Vagina (tissue), 2 donors: ENCODE measurements at regions not wholly inside any gene's neighbourhood (a gene's known extent, or its start where the extent isn't known, plus 50 kb on each side); places are given as distances from the start of the nearest gene placed in this dataset.

Source experiments
- DNase-seq, 2 donors: peaks; one replicate each; pipeline ENCODE4 v3.0.0-alpha.2; 2017; ENCODE audit errors: extremely low spot score in 2 of 2
- H3K27ac ChIP-seq: fragments of 200-600 bp; sonication (generic); one replicate; pipeline ENCODE4 v1.5.1; 2019
- H3K27me3 ChIP-seq: fragments of 200-600 bp; sonication (generic); one replicate; pipeline ENCODE4 v1.5.1; 2019
- H3K36me3 ChIP-seq, 2 donors: fragments of 200-600 bp; sonication (generic); one replicate each; pipeline ENCODE4 v1.5.1; 2017 to 2019
- H3K4me1 ChIP-seq: fragments of 200-600 bp; sonication (generic); one replicate; pipeline ENCODE4 v1.5.1; 2019
- H3K4me3 ChIP-seq, 2 donors: fragments of 200-600 bp; sonication (generic); 1 replicate in 1 of 2; 2 replicates in 1 of 2; pipeline ENCODE4 v1.5.1; 2016 to 2019
- H3K9me3 ChIP-seq: fragments of 200-600 bp; sonication (generic); one replicate; pipeline ENCODE4 v1.5.1; 2019
- POLR2A ChIP-seq, 2 donors: fragments of 450-650 bp; IDR thresholded peaks; one replicate each; pipeline ENCODE4 v1.6.1; 2017; ENCODE audit warnings: antibody characterized with exemption in 2 of 2, mild to moderate bottlenecking in 2 of 2, moderate library complexity in 2 of 2
- POLR2AphosphoS5 ChIP-seq, 2 donors: sonication (generic); formaldehyde crosslinking; IDR thresholded peaks; one replicate each; pipeline ENCODE4 v1.9.0; 2017; ENCODE audit warnings: antibody characterized with exemption in 2 of 2, mild to moderate bottlenecking in 2 of 2, low read depth in 1 of 2; ENCODE audit not compliant: insufficient read depth in 1 of 2
- intact Hi-C: fragments of 100-400 bp; cut with DNase I; formaldehyde crosslinking; loops from one replicate; pipeline ENCODE4 v1.15.1; 2023
- TF ChIP-seq, protein P1 (sequence below), 3 experiments: fragments of 450-650 bp in 2 of 3; fragments of 200-600 bp in 1 of 3; sonication (generic) in 1 of 3; IDR thresholded peaks; one replicate each; pipeline ENCODE4 v1.5.1; 2017 to 2019; ENCODE audit warnings: antibody characterized with exemption in 3 of 3, mild to moderate bottlenecking in 2 of 3, moderate library complexity in 2 of 3

- H3K4me1 ChIP-seq: no peaks in the 10 kb centered on the region
- DNase-seq: no peak
- TF ChIP-seq, protein P1, sequence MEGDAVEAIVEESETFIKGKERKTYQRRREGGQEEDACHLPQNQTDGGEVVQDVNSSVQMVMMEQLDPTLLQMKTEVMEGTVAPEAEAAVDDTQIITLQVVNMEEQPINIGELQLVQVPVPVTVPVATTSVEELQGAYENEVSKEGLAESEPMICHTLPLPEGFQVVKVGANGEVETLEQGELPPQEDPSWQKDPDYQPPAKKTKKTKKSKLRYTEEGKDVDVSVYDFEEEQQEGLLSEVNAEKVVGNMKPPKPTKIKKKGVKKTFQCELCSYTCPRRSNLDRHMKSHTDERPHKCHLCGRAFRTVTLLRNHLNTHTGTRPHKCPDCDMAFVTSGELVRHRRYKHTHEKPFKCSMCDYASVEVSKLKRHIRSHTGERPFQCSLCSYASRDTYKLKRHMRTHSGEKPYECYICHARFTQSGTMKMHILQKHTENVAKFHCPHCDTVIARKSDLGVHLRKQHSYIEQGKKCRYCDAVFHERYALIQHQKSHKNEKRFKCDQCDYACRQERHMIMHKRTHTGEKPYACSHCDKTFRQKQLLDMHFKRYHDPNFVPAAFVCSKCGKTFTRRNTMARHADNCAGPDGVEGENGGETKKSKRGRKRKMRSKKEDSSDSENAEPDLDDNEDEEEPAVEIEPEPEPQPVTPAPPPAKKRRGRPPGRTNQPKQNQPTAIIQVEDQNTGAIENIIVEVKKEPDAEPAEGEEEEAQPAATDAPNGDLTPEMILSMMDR (IDR thresholded peaks at IDR 0.05): no peak
- TF ChIP-seq POLR2AphosphoS5 (IDR thresholded peaks at IDR 0.05; ENCODE audit: insufficient read depth in 1 of 2, low read depth in 1 of 2) (no peak), POLR2A (IDR thresholded peaks at IDR 0.05) (no peak)
- no peak overlapping the region for H3K4me3 ChIP-seq
- H3K27me3 ChIP-seq: no peaks in the 10 kb centered on the region
- H3K27ac ChIP-seq: no peak overlapping the region
- H3K36me3 ChIP-seq: no peaks in the 10 kb centered on the region
- intact Hi-C loops: no loop called here
- no peaks in the 10 kb centered on the region for H3K9me3 ChIP-seq
These were observed 694.2 kb downstream of the BRINP3 start for GRCh38 chr1:189783456-189783855.

DNA sequence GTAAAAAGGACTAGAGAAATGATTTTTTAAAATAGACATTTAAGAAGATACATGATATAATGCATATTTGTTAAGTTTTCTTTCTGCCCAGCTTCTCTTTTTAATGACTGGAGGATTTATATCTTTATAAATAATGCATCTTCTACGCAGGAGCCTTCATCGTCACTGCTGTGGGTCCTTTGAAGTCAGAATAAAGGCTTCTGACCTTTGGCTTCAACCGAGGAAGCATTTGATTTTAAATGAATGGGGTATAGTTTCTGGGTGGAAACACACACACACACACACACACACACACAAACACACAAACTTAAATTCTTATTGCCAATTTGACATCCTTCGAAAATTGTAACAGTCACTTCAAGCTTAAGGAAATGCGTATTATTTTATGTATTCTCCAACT lies 690.9 kb downstream of the BRINP3 start:
- H3K4me1 ChIP-seq: no peaks in the 10 kb centered on the region
- intact Hi-C loops: no loop called here
- H3K4me3 ChIP-seq: no peak overlapping the region
- no peak for DNase-seq
- H3K27ac ChIP-seq: no peak overlapping the region
- H3K36me3 ChIP-seq: no peaks in the 10 kb centered on the region
- no peaks in the 10 kb centered on the region for H3K27me3 ChIP-seq
- H3K9me3 ChIP-seq: no peaks in the 10 kb centered on the region
- TF ChIP-seq, protein P1 (IDR thresholded peaks at IDR 0.05): no peak
- TF ChIP-seq POLR2A (IDR thresholded peaks at IDR 0.05) (no peak), POLR2AphosphoS5 (IDR thresholded peaks at IDR 0.05; ENCODE audit: insufficient read depth in 1 of 2, low read depth in 1 of 2) (no peak)

DNA sequence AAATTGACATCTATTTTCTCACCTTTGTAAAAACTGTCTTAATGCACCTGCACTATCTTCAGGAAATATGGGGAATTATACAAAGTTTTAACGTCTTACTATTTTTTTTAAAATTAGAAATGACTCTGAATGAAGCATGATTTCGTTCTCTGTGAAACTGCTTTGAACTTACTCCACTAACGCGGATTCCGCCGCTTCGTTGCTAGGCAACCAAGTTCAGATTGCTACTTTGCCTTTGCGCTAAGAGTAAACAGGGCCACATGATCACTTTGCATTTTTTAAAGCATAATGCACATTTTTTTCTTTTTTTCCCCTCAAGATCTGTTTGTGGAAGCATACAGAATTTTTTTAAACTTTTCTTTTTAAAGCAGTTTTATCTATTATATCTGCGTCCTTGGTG lies 690.5 kb downstream of the BRINP3 start:
- H3K27ac ChIP-seq: no peak overlapping the region
- H3K9me3 ChIP-seq: no peaks in the 10 kb centered on the region
- no peaks in the 10 kb centered on the region for H3K4me1 ChIP-seq
- no peaks in the 10 kb centered on the region for H3K36me3 ChIP-seq
- no peak overlapping the region for H3K4me3 ChIP-seq
- no peak for DNase-seq
- H3K27me3 ChIP-seq: no peaks in the 10 kb centered on the region
- no peak for TF ChIP-seq POLR2A (IDR thresholded peaks at IDR 0.05)
- TF ChIP-seq, protein P1 (IDR thresholded peaks at IDR 0.05): no peak
- TF ChIP-seq POLR2AphosphoS5 (IDR thresholded peaks at IDR 0.05; ENCODE audit: insufficient read depth in 1 of 2, low read depth in 1 of 2): no peak
- intact Hi-C loops: no loop called here

GRCh38 chr1:189790335-189790734 lies 687.3 kb downstream of the BRINP3 start:
- no peaks in the 10 kb centered on the region for H3K4me1 ChIP-seq
- intact Hi-C loops: no loop called here
- no peak overlapping the region for H3K4me3 ChIP-seq
- no peak overlapping the region for H3K27ac ChIP-seq
- DNase-seq: no peak
- no peaks in the 10 kb centered on the region for H3K36me3 ChIP-seq
- H3K9me3 ChIP-seq: no peaks in the 10 kb centered on the region
- no peaks in the 10 kb centered on the region for H3K27me3 ChIP-seq
- TF ChIP-seq POLR2A (IDR thresholded peaks at IDR 0.05) (no peak), POLR2AphosphoS5 (IDR thresholded peaks at IDR 0.05; ENCODE audit: insufficient read depth in 1 of 2, low read depth in 1 of 2) (no peak)
- TF ChIP-seq, protein P1 (IDR thresholded peaks at IDR 0.05): no peak

DNA sequence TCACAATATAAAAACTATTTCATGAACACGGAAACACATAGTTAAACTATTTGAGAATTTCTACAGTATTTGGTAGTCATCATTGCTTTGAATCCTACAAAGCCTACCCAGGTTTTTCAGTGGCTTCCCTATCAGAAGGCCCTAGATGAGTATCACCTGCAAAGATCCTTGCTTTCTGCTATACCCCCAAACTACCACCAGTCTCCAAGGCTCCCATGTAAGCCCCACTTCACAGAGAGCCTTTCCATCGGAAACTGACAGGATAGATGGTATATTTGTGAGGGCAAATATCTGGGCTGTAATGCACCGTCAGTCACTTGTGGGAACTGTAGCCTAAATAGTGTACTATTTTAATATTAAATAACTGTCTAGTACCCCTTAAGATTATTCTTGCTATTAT lies 674.3 kb downstream of the BRINP3 start:
- intact Hi-C loops: no loop called here
- no peak for DNase-seq
- H3K4me1 ChIP-seq: no peaks in the 10 kb centered on the region
- H3K27me3 ChIP-seq: no peaks in the 10 kb centered on the region
- TF ChIP-seq POLR2AphosphoS5 (IDR thresholded peaks at IDR 0.05; ENCODE audit: insufficient read depth in 1 of 2, low read depth in 1 of 2) (no peak), POLR2A (IDR thresholded peaks at IDR 0.05) (no peak)
- TF ChIP-seq, protein P1 (IDR thresholded peaks at IDR 0.05): no peak
- no peak overlapping the region for H3K4me3 ChIP-seq
- no peaks in the 10 kb centered on the region for H3K9me3 ChIP-seq
- no peak overlapping the region for H3K27ac ChIP-seq
- H3K36me3 ChIP-seq: no peaks in the 10 kb centered on the region
